Activated CD4-positive, alpha-beta T cell treated with anti-CD3 and anti-CD28 coated beads, Interleukin-2, amount 50 U/mL, for 48 hours (primary cell): ENCODE measurements at regions not wholly inside any gene's neighbourhood (a gene's known extent, or its start where the extent isn't known, plus 50 kb on each side); places are given as distances from the start of the nearest gene placed in this dataset.
"Not testable (repeated sequence)": the region's sequence is repeated elsewhere in the genome, so short reads cannot be mapped to it uniquely, and the experiment has no call there.

ENCODE experiments used
- DNase-seq, 2 experiments: peaks; one replicate each; pipeline ENCODE4 v3.0.0-alpha.2; 2020

- no peak for DNase-seq
These were observed 614.0 kb downstream of the MCTP2 start for GRCh38 chr15:94845390-94845716.

- no peak for DNase-seq
These were observed 616.0 kb downstream of the MCTP2 start for GRCh38 chr15:94847325-94847724.

- DNase-seq = no peak
These were observed 616.7 kb downstream of the MCTP2 start for GRCh38 chr15:94848054-94848453.

GRCh38 chr15:94855018-94855408, 623.7 kb downstream of the MCTP2 start:
- no peak for DNase-seq

GRCh38 chr15:94855409-94856266, 624.3 kb downstream of the MCTP2 start:
- DNase-seq = no peak

- no peak for DNase-seq
These were observed 625.0 kb downstream of the MCTP2 start for GRCh38 chr15:94856267-94856854.

- DNase-seq = no peak
These were observed 626.1 kb downstream of the MCTP2 start for GRCh38 chr15:94857466-94857865.

GRCh38 chr15:94858011-94858410, 626.6 kb downstream of the MCTP2 start:
- DNase-seq = no peak

- no peak for DNase-seq
These were observed 627.1 kb downstream of the MCTP2 start for GRCh38 chr15:94858449-94858848.

GRCh38 chr15:94858920-94859319, 627.6 kb downstream of the MCTP2 start:
- no peak for DNase-seq

GRCh38 chr15:94864600-94864999, 633.2 kb downstream of the MCTP2 start:
- no peak for DNase-seq

GRCh38 chr15:94868265-94868664, 636.9 kb downstream of the MCTP2 start:
- not testable (repeated sequence) for DNase-seq

GRCh38 chr15:94875550-94875949, 644.2 kb downstream of the MCTP2 start:
- no peak for DNase-seq

GRCh38 chr15:94877833-94878232, 646.5 kb downstream of the MCTP2 start:
- DNase-seq = no peak

- no peak for DNase-seq
These were observed 650.8 kb downstream of the MCTP2 start for GRCh38 chr15:94882071-94882712.

GRCh38 chr15:94887391-94887790, 656.0 kb downstream of the MCTP2 start:
- DNase-seq = no peak

- no peak for DNase-seq
These were observed 657.8 kb downstream of the MCTP2 start for GRCh38 chr15:94889153-94889552.

- DNase-seq = no peak
These were observed 661.7 kb downstream of the MCTP2 start for GRCh38 chr15:94893091-94893490.

- DNase-seq = no peak
These were observed 662.7 kb downstream of the MCTP2 start for GRCh38 chr15:94894056-94894455.

GRCh38 chr15:94909510-94909909, 678.1 kb downstream of the MCTP2 start:
- no peak for DNase-seq

GRCh38 chr15:94910166-94910565, 678.8 kb downstream of the MCTP2 start:
- DNase-seq = no peak

- no peak for DNase-seq
These were observed 681.4 kb downstream of the MCTP2 start for GRCh38 chr15:94912760-94913159.

- no peak for DNase-seq
These were observed 685.7 kb downstream of the MCTP2 start for GRCh38 chr15:94917068-94917467.

- no peak for DNase-seq
These were observed 690.6 kb downstream of the MCTP2 start for GRCh38 chr15:94921936-94922335.
